Testis (tissue), 2 donors: ENCODE measurements at regions not wholly inside any gene's neighbourhood (a gene's known extent, or its start where the extent isn't known, plus 50 kb on each side); places are given as distances from the start of the nearest gene placed in this dataset.

ENCODE experiments used
- POLR2A ChIP-seq: fragments of 450-650 bp; IDR thresholded peaks from one replicate; pipeline ENCODE4 v1.6.1; 2017; ENCODE audit warnings: antibody characterized with exemption, mild to moderate bottlenecking, moderate library complexity
- TF ChIP-seq, protein P1 (sequence below), 3 experiments: fragments of 450-650 bp in 2 of 3; fragments of 200-600 bp in 1 of 3; sonication (generic) in 1 of 3; IDR thresholded peaks; one replicate each; pipeline ENCODE4 v1.5.1; 2016 to 2019; ENCODE audit warnings: antibody characterized with exemption in 3 of 3, mild to moderate bottlenecking in 2 of 3, moderate library complexity in 1 of 3

DNA sequence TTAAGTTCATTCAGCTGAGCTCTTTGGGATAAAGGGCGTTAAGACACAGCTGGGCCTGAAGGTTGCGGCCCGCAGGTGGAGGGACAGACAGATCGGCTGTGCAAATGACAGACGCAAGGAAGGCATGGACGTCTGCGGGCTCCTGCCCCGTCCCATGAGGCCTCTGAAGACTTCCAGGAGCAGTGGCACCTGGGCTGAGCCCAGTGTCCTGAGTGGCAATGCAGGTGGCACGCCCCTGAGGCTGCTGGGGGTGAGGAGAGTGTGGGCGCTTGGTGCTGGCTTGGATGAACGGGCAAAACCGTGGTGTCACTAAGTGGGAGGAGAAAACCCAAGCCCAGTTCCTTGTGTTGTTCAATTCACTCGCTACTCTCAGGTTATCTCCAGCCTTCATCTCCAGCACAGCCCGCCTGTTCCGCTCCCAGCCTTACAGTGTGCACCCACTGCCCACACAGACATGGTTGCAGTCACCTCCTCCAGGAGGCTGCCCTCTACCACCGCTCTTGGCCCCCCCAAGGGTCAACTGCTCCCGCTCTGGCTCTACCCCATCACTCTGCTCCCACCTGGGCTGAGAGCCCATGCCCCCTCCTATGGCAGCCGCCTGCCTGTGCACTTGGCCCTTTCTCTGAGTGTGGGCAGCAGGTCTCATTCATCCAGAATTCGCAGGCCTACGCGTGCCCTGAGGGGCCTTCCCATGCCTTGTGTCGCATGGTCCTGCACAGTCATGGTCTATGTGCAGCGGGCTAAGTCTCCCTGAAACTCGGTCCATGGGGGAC, 50.3 kb downstream of the PTGR3 start:
- TF ChIP-seq, protein P1, sequence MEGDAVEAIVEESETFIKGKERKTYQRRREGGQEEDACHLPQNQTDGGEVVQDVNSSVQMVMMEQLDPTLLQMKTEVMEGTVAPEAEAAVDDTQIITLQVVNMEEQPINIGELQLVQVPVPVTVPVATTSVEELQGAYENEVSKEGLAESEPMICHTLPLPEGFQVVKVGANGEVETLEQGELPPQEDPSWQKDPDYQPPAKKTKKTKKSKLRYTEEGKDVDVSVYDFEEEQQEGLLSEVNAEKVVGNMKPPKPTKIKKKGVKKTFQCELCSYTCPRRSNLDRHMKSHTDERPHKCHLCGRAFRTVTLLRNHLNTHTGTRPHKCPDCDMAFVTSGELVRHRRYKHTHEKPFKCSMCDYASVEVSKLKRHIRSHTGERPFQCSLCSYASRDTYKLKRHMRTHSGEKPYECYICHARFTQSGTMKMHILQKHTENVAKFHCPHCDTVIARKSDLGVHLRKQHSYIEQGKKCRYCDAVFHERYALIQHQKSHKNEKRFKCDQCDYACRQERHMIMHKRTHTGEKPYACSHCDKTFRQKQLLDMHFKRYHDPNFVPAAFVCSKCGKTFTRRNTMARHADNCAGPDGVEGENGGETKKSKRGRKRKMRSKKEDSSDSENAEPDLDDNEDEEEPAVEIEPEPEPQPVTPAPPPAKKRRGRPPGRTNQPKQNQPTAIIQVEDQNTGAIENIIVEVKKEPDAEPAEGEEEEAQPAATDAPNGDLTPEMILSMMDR (IDR thresholded peaks at IDR 0.05): no peak
- TF ChIP-seq POLR2A: no peak
